NCI-H82 (cell line): ENCODE measurements at regions not wholly inside any gene's neighbourhood (a gene's known extent, or its start where the extent isn't known, plus 50 kb on each side); places are given as distances from the start of the nearest gene placed in this dataset.

ENCODE experiments used
- DNase-seq: peaks from one replicate; lab custom pipeline; 2025; lab: John Stamatoyannopoulos, UW

- no peak for DNase-seq
Observed at GRCh38 chr6:9937031-9937763, 477.7 kb downstream of the TFAP2A start.

GRCh38 chr6:9936551-9936950, 478.3 kb downstream of the TFAP2A start:
- DNase-seq = no peak

- no peak for DNase-seq
Observed at GRCh38 chr6:9933677-9934076, 481.2 kb downstream of the TFAP2A start.

GRCh38 chr6:9927275-9927674, 487.6 kb downstream of the TFAP2A start:
- DNase-seq = no peak

DNA sequence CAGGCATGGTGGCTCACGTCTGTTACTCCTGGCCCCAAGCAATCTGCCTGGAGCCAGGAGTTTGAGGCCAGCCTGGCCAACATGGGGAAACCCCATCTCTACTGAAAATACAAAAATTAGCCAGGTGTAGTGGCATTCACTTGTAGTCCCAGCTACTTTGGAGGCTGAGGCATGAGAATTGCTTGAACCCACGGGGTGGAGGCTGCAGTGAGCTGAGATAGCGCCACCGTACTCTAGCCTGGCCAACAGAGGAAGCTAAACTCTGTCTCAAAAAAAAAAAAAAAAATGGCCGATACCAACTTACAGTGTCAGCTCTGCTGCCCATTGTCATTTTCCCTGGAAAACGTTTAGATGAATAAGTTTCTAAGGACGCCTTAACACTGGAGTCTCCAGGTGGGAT, 489.9 kb downstream of the TFAP2A start:
- no peak for DNase-seq

DNA sequence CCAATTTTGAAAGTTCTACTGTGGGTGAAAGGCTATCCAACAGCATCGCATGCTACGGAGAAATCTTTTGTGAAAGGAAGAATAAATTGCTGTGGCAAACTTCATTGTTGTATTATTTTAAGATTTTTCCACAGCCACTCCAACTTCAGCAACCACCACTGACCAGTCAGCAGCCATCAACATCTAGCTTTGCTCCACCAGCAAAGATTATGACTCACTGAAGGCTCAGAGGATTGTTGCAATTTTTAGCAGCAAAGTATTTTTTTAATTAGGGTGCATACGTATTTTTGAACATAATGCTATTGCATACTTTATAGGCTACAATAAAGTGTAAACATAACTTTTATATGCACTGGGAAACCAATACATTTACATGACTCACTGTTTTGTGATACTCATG, 493.5 kb downstream of the TFAP2A start:
- DNase-seq = no peak

GRCh38 chr6:9914951-9915350, 499.9 kb downstream of the TFAP2A start:
- DNase-seq = no peak

DNA sequence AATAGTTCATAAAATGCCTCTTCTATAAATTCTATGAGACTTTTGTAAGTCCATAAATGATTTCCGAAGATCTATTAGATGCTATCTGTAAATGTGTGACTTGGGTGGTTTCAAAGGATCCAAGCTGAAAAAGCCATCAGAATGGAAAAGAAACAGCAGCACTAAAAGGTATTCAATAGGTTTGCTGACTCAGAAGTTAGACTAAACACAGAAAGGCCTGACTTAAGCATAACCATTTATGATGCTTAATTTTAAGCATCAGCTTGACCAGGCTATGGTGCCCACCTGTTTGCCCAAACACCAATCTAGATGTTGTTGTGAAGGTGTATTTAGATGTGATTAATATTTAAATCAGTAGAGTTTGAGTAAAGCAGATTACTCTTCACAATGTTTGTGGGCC, 513.5 kb downstream of the TFAP2A start:
- DNase-seq = no peak

- DNase-seq = no peak
Observed at GRCh38 chr6:9896806-9897205, 518.1 kb downstream of the TFAP2A start.

GRCh38 chr6:9890893-9891292, 524.0 kb downstream of the TFAP2A start:
- DNase-seq = no peak

GRCh38 chr6:9890469-9890868, 524.4 kb downstream of the TFAP2A start:
- no peak for DNase-seq

DNA sequence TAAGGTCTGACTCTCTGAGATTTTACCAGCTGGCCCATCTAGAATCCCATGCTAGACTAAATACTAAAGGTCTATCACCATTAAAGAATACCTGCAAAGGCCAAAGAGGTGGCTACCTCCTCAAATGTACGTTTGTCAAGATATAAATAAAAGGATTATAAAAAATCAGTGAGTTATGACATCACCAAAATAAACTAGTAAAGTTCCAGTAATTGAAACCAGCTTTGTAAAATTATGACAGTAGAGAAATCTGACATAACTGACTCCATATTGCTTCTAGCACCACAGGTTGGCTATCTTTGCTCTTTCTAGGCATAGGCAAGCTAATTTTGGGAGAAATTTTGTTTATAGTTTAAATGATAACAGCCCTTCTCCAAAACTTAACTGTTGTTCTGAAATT, 536.3 kb downstream of the TFAP2A start:
- no peak for DNase-seq

GRCh38 chr6:9875605-9876353, 539.1 kb downstream of the TFAP2A start:
- DNase-seq = no peak

DNA sequence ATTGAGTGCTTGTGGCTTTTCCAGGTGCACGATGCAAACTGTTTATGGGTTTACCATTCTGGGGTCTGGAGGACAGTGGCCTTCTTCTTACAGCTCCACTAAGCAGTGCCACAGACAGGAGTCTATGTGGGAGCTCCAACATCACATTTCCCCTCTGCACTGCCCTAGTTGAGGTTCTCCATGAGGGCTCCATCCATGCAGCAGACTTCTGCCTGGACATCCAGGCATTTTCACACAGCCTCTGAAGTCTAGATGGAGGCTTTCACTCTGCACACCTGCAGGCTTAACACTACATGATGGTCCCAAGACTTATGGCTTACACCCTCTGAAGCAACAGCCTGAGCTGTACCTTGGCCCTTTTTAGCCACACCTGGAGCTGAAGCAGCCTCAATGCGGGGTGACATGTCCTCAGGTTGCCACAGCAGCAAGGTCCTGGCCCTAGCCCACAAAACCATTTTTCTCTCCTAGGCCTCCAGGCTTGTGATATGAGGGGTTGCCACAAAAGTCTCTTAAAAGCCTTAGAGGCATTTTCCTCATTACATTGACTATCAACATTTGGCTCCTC, 552.2 kb downstream of the TFAP2A start:
- DNase-seq = no peak

GRCh38 chr6:9851541-9852380, 563.1 kb downstream of the TFAP2A start:
- peak; percentile 8 for DNase-seq

DNA sequence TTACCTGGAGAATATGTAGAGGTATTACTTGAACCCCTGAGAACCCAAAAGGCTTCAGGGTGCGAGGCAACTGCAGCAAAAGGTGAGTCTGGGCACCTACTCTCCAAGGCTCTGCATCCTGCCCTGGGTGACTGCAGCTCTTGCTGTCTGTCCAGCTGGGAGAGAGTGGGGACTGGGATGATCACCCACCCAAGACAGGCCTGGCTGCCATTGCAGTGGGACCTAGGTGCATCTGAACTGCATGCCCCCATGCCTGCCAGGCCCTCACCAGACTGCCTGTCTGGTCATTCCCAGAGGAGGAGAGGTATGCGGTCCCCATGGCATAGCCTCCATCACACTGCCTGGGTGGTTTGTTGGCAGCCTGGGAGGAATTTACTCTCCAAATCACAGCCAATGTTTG, 563.9 kb downstream of the TFAP2A start:
- DNase-seq = no peak

- no peak for DNase-seq
Observed at GRCh38 chr6:9848094-9848493, 566.8 kb downstream of the TFAP2A start.

DNA sequence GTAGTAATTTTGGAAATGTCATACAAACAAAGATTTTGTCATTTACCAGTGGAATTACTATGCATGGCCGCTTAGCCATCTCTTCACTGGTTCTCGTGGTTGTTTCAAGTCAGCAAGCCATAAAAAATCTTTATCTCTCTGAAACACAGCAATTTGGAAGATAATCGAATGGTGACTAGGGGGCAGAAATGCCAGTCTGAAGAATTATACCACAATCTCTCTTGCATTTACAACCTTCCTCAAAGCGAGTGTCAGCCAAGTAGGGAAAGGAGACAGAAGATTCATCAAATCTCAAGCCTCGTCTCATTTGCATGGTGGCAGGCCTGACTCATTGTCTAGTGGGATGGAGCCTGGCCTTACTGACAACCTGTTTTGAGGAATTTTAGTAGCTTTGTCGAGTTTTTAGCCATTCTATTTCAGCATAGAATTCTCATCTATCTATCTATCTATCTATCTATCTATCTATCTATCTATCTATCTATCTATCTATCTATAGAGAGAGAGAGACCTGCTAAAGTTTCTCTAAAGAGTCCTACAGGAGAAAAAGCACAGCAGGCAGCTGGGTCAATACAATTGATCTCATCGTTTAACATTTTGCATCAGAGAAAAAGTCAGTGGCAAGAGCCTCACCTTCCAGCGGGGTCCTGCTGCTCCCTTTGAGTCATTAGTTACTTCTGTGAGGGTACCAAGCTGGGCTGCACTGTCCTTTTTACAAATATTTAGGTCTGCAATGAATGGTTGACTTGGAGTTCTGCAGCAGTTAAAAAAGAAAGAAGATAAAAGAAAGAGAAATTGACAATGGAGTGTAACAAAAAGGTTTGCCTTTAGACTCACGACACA, 572.8 kb downstream of the TFAP2A start:
- DNase-seq = no peak

- no peak for DNase-seq
Observed at GRCh38 chr6:9834233-9834632, 580.6 kb downstream of the TFAP2A start.

DNA sequence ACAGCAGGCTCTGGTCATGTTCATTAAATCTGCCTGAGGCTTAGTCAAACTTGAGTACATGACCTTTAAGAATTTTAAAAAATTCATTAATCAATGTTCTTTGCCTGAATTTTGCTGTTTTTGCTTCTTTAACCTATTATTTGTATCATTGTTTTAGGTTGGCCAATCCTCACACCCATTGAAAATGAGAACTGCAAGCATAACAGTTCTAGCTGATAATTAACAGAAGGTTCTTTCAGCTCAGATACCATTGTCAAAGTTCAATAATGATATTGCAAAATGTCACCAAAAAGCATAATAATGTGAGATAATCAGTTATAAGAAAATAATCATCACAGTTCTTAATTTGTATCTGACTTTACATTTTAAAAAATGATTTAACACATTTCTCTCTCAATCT, 583.1 kb downstream of the TFAP2A start:
- no peak for DNase-seq

DNA sequence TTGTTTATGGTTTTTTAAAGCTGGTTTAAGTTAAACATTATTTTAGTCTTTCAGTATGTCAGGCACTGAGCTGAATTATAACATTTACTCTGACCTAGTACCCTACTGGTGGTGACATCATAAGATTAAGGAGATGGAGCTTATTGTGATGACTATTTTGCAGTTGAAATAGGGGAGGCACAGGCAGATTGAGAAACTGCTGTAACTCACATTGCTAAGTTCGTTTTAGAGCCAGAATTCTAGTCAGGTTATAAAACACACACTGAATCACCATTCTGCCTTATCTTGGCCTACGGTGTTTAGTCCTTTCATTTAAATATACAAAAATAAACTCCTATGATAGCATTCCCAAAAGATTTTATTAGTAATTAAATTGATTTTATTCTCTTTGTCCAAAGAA, 584.1 kb downstream of the TFAP2A start:
- no peak for DNase-seq

DNA sequence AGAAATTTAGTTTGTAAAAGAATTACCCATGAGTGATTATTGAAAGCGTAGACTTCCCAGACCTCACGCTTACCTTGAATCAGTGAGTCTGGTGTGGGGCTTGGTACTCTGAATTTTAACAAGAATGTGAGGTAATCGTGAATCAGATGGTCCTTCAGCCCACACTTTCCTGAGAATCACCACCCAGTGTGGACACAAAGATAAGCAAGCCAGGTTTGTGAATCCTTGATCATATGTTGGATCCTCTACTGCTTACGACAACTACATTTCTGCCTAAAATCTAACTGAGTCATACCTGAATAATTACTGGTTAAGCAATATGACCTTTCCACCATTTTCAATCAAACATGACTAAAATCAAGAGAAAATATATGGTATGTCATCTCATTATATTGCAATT, 589.3 kb downstream of the TFAP2A start:
- DNase-seq = no peak
